ENCODE measurements at regions not wholly inside any gene's neighbourhood (a gene's known extent, or its start where the extent isn't known, plus 50 kb on each side); places are given as distances from the start of the nearest gene placed in this dataset.
A peak's percentile ranks its signal among the peaks of the same experiment; 100 is the strongest.

- no peaks in the 10 kb centered on the region for H3K36me3 ChIP-seq (ENCODE audit: control insufficient read depth, insufficient read depth, low read length)
- no peak overlapping the region for H2AFZ ChIP-seq
- H3K79me2 ChIP-seq = no peaks in the 10 kb centered on the region
- no peak overlapping the region for H3K4me2 ChIP-seq (ENCODE audit: low read length)
- H3K9ac ChIP-seq = no peak overlapping the region
- H3K4me1 ChIP-seq = no peaks in the 10 kb centered on the region
- no peaks in the 10 kb centered on the region for H3K27me3 ChIP-seq (ENCODE audit: control insufficient read depth, insufficient read depth, low read length)
- no peaks in the 10 kb centered on the region for H3K9me3 ChIP-seq (ENCODE audit: control insufficient read depth, low read length)
- TF ChIP-seq CTCF (IDR thresholded peaks at IDR 0.05) = no peak
- H3K4me3 ChIP-seq (ENCODE audit: low read depth, low read length) = no peak overlapping the region
- H3K27ac ChIP-seq = no peak overlapping the region
Observed at GRCh38 chr7:50923476-50923875, 140.8 kb upstream of the GRB10 start.

- no peak overlapping the region for H3K9ac ChIP-seq
- no peak overlapping the region for H3K4me2 ChIP-seq (ENCODE audit: low read length)
- no peaks in the 10 kb centered on the region for H3K27me3 ChIP-seq (ENCODE audit: control insufficient read depth, insufficient read depth, low read length)
- no peak for TF ChIP-seq CTCF (IDR thresholded peaks at IDR 0.05)
- H3K36me3 ChIP-seq (ENCODE audit: control insufficient read depth, insufficient read depth, low read length) = no peaks in the 10 kb centered on the region
- H3K27ac ChIP-seq = no peak overlapping the region
- H3K79me2 ChIP-seq = no peaks in the 10 kb centered on the region
- H3K9me3 ChIP-seq (ENCODE audit: control insufficient read depth, low read length) = no peaks in the 10 kb centered on the region
- H3K4me3 ChIP-seq (ENCODE audit: low read depth, low read length) = no peak overlapping the region
- H2AFZ ChIP-seq = no peak overlapping the region
- no peaks in the 10 kb centered on the region for H3K4me1 ChIP-seq
Observed at GRCh38 chr7:50921114-50921813, 138.6 kb upstream of the GRB10 start.

- H3K79me2 ChIP-seq = no peaks in the 10 kb centered on the region
- no peak overlapping the region for H3K4me2 ChIP-seq (ENCODE audit: low read length)
- H3K27me3 ChIP-seq (ENCODE audit: control insufficient read depth, insufficient read depth, low read length) = no peaks in the 10 kb centered on the region
- H3K9ac ChIP-seq = no peak overlapping the region
- TF ChIP-seq CTCF (IDR thresholded peaks at IDR 0.05) = no peak
- H3K4me1 ChIP-seq = no peaks in the 10 kb centered on the region
- no peak overlapping the region for H3K27ac ChIP-seq
- peak overlapping the region; percentile 18 for H2AFZ ChIP-seq
- H3K36me3 ChIP-seq (ENCODE audit: control insufficient read depth, insufficient read depth, low read length) = no peaks in the 10 kb centered on the region
- no peaks in the 10 kb centered on the region for H3K9me3 ChIP-seq (ENCODE audit: control insufficient read depth, low read length)
- H3K4me3 ChIP-seq (ENCODE audit: low read depth, low read length) = no peak overlapping the region
Observed at GRCh38 chr7:50920031-50920635, 137.4 kb upstream of the GRB10 start.

GRCh38 chr7:50915621-50916020, 132.9 kb upstream of the GRB10 start:
- no peak for TF ChIP-seq CTCF (IDR thresholded peaks at IDR 0.05)
- no peak overlapping the region for H3K27ac ChIP-seq
- no peaks in the 10 kb centered on the region for H3K4me1 ChIP-seq
- no peak overlapping the region for H3K9ac ChIP-seq
- H3K4me2 ChIP-seq (ENCODE audit: low read length) = no peak overlapping the region
- no peaks in the 10 kb centered on the region for H3K27me3 ChIP-seq (ENCODE audit: control insufficient read depth, insufficient read depth, low read length)
- H3K36me3 ChIP-seq (ENCODE audit: control insufficient read depth, insufficient read depth, low read length) = no peaks in the 10 kb centered on the region
- H3K79me2 ChIP-seq = no peaks in the 10 kb centered on the region
- no peak overlapping the region for H3K4me3 ChIP-seq (ENCODE audit: low read depth, low read length)
- H2AFZ ChIP-seq = no peak overlapping the region
- H3K9me3 ChIP-seq (ENCODE audit: control insufficient read depth, low read length) = no peaks in the 10 kb centered on the region

- Histone ChIP-seq H2AFZ (no peak overlapping the region), H3K4me3 (ENCODE audit: low read depth, low read length) (no peak overlapping the region), H3K9ac (no peak overlapping the region), H3K9me3 (ENCODE audit: control insufficient read depth, low read length) (no peaks in the 10 kb centered on the region), H3K79me2 (no peaks in the 10 kb centered on the region), H3K36me3 (ENCODE audit: control insufficient read depth, insufficient read depth, low read length) (no peaks in the 10 kb centered on the region), H3K27ac (no peak overlapping the region), H3K4me2 (ENCODE audit: low read length) (no peak overlapping the region), H3K27me3 (ENCODE audit: control insufficient read depth, insufficient read depth, low read length) (no peaks in the 10 kb centered on the region), H3K4me1 (no peaks in the 10 kb centered on the region)
- no peak for TF ChIP-seq CTCF (IDR thresholded peaks at IDR 0.05)
Observed at GRCh38 chr7:50914460-50914859, 131.8 kb upstream of the GRB10 start.
